ENCODE measurements at regions not wholly inside any gene's neighbourhood (a gene's known extent, or its start where the extent isn't known, plus 50 kb on each side); places are given as distances from the start of the nearest gene placed in this dataset.

GRCh38 chr6:78101387-78101786 is 448.5 kb downstream of the MEI4 start:
- no peak overlapping the region for H3K4me3 ChIP-seq
- intact Hi-C loops (cut with DNase I; ENCODE audit: low total_unique reads): no loop called here
- TF ChIP-seq CTCF (IDR thresholded peaks at IDR 0.05): no peak
- TF ChIP-seq POLR2A (IDR thresholded peaks at IDR 0.05): no peak
- no peak for TF ChIP-seq EP300 (IDR thresholded peaks at IDR 0.05; ENCODE audit: low read depth)
- no peak for TF ChIP-seq POLR2AphosphoS5 (IDR thresholded peaks at IDR 0.05)
- in situ Hi-C loops (cut with MboI; ENCODE audit: low pct_ligation_motif_present in 1 of 4, low pct_unique_long_range_greater_than_20kb in 1 of 4, low sequenced_read_pairs in 3 of 4): no loop called here
- WGBS, 2 donors (ENCODE audit: low coverage in 1 of 2): 86 to 87% methylated on average over 1 of the region's 1 CpG
- DNase-seq: no peak
- no peaks in the 10 kb centered on the region for H3K4me1 ChIP-seq
- no peaks in the 10 kb centered on the region for H3K9me3 ChIP-seq
- H3K27me3 ChIP-seq: no peaks in the 10 kb centered on the region
- H3K36me3 ChIP-seq: no peaks in the 10 kb centered on the region
- H3K27ac ChIP-seq: no peak overlapping the region

GRCh38 chr6:78110641-78111040 is 457.8 kb downstream of the MEI4 start:
- Histone ChIP-seq H3K4me1 (no peaks in the 10 kb centered on the region), H3K4me3 (no peak overlapping the region), H3K36me3 (no peaks in the 10 kb centered on the region), H3K27ac (no peak overlapping the region), H3K27me3 (no peaks in the 10 kb centered on the region), H3K9me3 (no peaks in the 10 kb centered on the region)
- intact Hi-C loops (cut with DNase I; ENCODE audit: low total_unique reads) (no loop called here), in situ Hi-C loops (cut with MboI; ENCODE audit: low pct_ligation_motif_present in 1 of 4, low pct_unique_long_range_greater_than_20kb in 1 of 4, low sequenced_read_pairs in 3 of 4) (no loop called here)
- TF ChIP-seq EP300 (IDR thresholded peaks at IDR 0.05; ENCODE audit: low read depth) (no peak), POLR2A (IDR thresholded peaks at IDR 0.05) (no peak), POLR2AphosphoS5 (IDR thresholded peaks at IDR 0.05) (no peak), CTCF (IDR thresholded peaks at IDR 0.05) (no peak)
- no peak for DNase-seq

GRCh38 chr6:78117966-78118365 is 465.1 kb downstream of the MEI4 start:
- H3K4me3 ChIP-seq: no peak overlapping the region
- intact Hi-C loops (cut with DNase I; ENCODE audit: low total_unique reads) (no loop called here), in situ Hi-C loops (cut with MboI; ENCODE audit: low pct_ligation_motif_present in 1 of 4, low pct_unique_long_range_greater_than_20kb in 1 of 4, low sequenced_read_pairs in 3 of 4) (no loop called here)
- no peaks in the 10 kb centered on the region for H3K36me3 ChIP-seq
- no peak overlapping the region for H3K27ac ChIP-seq
- peaks cover 0 to 8% of the 10 kb centered on the region in 2 donors for H3K9me3 ChIP-seq
- no peak for DNase-seq
- 43 to 64% methylated on average over 1 of the region's 1 CpG for WGBS, 2 donors (ENCODE audit: low coverage in 1 of 2)
- no peak for TF ChIP-seq EP300 (IDR thresholded peaks at IDR 0.05; ENCODE audit: low read depth)
- TF ChIP-seq CTCF (IDR thresholded peaks at IDR 0.05): no peak
- TF ChIP-seq POLR2AphosphoS5 (IDR thresholded peaks at IDR 0.05): no peak
- TF ChIP-seq POLR2A (IDR thresholded peaks at IDR 0.05): no peak
- no peaks in the 10 kb centered on the region for H3K4me1 ChIP-seq
- H3K27me3 ChIP-seq: no peaks in the 10 kb centered on the region

GRCh38 chr6:78131521-78131920 is 478.7 kb downstream of the MEI4 start:
- 75 to 100% methylated on average over 1 of the region's 1 CpG for WGBS, 2 donors (ENCODE audit: low coverage in 1 of 2)
- in situ Hi-C loops (cut with MboI; ENCODE audit: low pct_ligation_motif_present in 1 of 4, low pct_unique_long_range_greater_than_20kb in 1 of 4, low sequenced_read_pairs in 3 of 4): no loop called here
- no peak for TF ChIP-seq CTCF (IDR thresholded peaks at IDR 0.05)
- TF ChIP-seq EP300 (IDR thresholded peaks at IDR 0.05; ENCODE audit: low read depth): no peak
- no peak for TF ChIP-seq POLR2A (IDR thresholded peaks at IDR 0.05)
- TF ChIP-seq POLR2AphosphoS5 (IDR thresholded peaks at IDR 0.05): no peak

More at GRCh38 chr6:78131521-78131920, 478.7 kb downstream of the MEI4 start:
- no peaks in the 10 kb centered on the region for H3K36me3 ChIP-seq
- peaks cover 0 to 7% of the 10 kb centered on the region in 2 donors for H3K9me3 ChIP-seq
- no peak overlapping the region for H3K27ac ChIP-seq
- H3K4me3 ChIP-seq: no peak overlapping the region
- no peaks in the 10 kb centered on the region for H3K4me1 ChIP-seq
- intact Hi-C loops (cut with DNase I; ENCODE audit: low total_unique reads): no loop called here
- DNase-seq: no peak
- H3K27me3 ChIP-seq: no peaks in the 10 kb centered on the region

Measured in transverse colon (tissue), 4 donors.